GM12892 (cell line): ENCODE measurements at regions not wholly inside any gene's neighbourhood (a gene's known extent, or its start where the extent isn't known, plus 50 kb on each side); places are given as distances from the start of the nearest gene placed in this dataset.

Experiments used
- POLR2A ChIP-seq: IDR thresholded peaks from 2 replicates; pipeline ENCODE4 v1.6.1; 2011; ENCODE audit warnings: low read depth, low read length, control low read depth
- POLR2AphosphoS5 ChIP-seq: IDR thresholded peaks from 2 replicates; pipeline ENCODE4 v1.6.1; 2011; ENCODE audit warnings: low read depth, low read length, control low read depth
- TAF1 ChIP-seq: IDR thresholded peaks from 2 replicates; pipeline ENCODE4 v1.6.1; 2011; ENCODE audit warnings: low read depth, mild to moderate bottlenecking, control low read depth, low read length, borderline replicate concordance

DNA sequence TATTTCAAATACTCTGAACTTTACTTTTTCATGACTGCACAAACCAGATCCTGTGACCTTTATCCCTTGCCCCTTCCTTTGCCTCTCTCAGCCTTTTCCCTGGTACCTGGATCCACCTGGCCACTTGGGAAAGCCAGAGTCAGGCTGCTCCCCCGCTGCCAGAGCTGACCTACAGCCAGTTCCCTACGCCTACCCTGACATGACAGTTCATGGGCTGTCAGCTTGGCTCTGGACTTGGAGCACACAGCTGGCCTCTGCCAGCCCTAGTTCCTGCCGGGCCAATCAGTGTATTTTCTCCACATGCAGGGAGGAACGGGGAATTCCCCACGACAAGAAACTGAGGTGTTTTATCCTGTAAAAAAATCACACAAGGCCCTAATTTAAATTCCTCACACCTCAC is 382.6 kb downstream of the INSC start:
- no peak for TF ChIP-seq TAF1
- no peak for TF ChIP-seq POLR2A
- no peak for TF ChIP-seq POLR2AphosphoS5
